ENCODE measurements at regions not wholly inside any gene's neighbourhood (a gene's known extent, or its start where the extent isn't known, plus 50 kb on each side); places are given as distances from the start of the nearest gene placed in this dataset.

DNA sequence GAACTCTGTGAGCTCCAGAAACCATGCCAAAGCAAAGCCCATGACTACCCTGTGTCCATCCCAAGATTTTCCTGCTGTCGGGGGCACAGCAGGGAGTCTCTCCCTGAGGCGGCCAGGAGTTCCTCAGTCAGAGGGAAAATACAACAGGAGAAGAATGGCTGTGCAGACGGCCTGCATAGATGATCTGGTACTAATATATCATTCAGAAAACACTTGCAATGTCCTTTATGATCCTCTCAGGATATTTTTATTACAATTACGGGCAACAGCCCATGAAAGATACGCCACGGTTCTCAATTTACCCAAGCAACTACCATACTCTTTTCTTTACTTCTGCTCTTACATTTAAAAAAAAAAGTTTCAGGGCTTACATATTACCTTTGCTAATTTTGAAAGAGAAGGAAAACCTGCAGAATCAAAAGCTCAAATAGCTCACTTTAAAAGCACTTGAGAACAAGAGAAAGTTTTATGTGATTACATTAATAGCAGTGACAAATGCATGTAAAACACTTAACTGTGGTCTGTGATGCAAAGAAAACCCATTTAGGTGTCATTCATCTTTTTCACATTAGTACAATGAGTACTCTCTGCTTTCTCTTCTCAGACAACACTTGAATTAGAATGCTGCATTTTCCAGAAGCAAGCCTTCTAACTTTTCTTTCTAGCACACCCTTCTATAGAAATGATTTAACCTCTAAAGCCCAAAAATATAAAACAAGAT is 460.8 kb downstream of the KLF5 start:
- H3K27ac ChIP-seq = no peak overlapping the region
- no peak overlapping the region for H3K4me3 ChIP-seq
- no peaks in the 10 kb centered on the region for H3K79me2 ChIP-seq
- no peaks in the 10 kb centered on the region for H3K36me3 ChIP-seq (replicated peaks; ENCODE audit: insufficient read depth, low read depth)
- WGBS (ENCODE audit: low lambda C conversion rate, missing lambda C conversion rate) = 75% methylated on average over 6 of the region's 6 CpGs
- H3K9me3 ChIP-seq (ENCODE audit: low read depth) = no peaks in the 10 kb centered on the region
- H3K4me2 ChIP-seq = no peak overlapping the region
- no peak for DNase-seq (ENCODE audit: low spot score)
- no peaks in the 10 kb centered on the region for H3K9me2 ChIP-seq (replicated peaks; ENCODE audit: insufficient read depth)
- TF ChIP-seq EZH2phosphoT487 (IDR thresholded peaks at IDR 0.05; ENCODE audit: low read depth, severe bottlenecking, unreplicated experiment) = no peak
- TF ChIP-seq EZH2 (IDR thresholded peaks at IDR 0.05; ENCODE audit: borderline replicate concordance) = no peak
- TF ChIP-seq, protein P1, sequence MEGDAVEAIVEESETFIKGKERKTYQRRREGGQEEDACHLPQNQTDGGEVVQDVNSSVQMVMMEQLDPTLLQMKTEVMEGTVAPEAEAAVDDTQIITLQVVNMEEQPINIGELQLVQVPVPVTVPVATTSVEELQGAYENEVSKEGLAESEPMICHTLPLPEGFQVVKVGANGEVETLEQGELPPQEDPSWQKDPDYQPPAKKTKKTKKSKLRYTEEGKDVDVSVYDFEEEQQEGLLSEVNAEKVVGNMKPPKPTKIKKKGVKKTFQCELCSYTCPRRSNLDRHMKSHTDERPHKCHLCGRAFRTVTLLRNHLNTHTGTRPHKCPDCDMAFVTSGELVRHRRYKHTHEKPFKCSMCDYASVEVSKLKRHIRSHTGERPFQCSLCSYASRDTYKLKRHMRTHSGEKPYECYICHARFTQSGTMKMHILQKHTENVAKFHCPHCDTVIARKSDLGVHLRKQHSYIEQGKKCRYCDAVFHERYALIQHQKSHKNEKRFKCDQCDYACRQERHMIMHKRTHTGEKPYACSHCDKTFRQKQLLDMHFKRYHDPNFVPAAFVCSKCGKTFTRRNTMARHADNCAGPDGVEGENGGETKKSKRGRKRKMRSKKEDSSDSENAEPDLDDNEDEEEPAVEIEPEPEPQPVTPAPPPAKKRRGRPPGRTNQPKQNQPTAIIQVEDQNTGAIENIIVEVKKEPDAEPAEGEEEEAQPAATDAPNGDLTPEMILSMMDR (IDR thresholded peaks at IDR 0.05; ENCODE audit: poor library complexity) = no peak
- H2AFZ ChIP-seq = no peak overlapping the region
- H3K4me1 ChIP-seq (ENCODE audit: insufficient read depth) = peaks cover 4% of the 10 kb centered on the region
- H3K27me3 ChIP-seq = no peaks in the 10 kb centered on the region
- H4K20me1 ChIP-seq (ENCODE audit: insufficient read depth, poor library complexity, severe bottlenecking) = no peaks in the 10 kb centered on the region

DNA sequence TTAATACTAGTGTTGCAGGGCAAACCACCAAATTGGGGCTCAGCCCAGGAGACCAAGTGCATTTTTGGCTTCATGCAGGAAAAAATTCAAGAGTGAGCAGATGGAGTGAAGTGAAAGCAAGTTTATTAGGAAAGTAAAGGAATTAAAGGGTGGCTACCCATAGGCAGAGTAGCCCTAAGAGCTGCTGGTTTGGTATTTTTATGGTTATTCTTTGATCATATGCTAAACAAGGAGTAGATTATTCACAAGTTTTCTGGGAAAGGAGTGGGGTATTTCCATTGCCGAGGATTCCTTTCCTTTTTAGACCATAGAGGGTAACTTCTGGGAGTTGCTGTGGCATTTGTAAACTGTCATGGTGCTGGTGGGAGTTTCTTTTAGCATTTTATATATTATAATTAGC is 459.0 kb downstream of the KLF5 start:
- Histone ChIP-seq H3K4me1 (ENCODE audit: insufficient read depth) (peaks cover 4% of the 10 kb centered on the region), H3K36me3 (replicated peaks; ENCODE audit: insufficient read depth, low read depth) (no peaks in the 10 kb centered on the region), H3K9me2 (replicated peaks; ENCODE audit: insufficient read depth) (no peaks in the 10 kb centered on the region), H3K27me3 (no peaks in the 10 kb centered on the region), H2AFZ (no peak overlapping the region), H3K4me3 (no peak overlapping the region), H4K20me1 (ENCODE audit: insufficient read depth, poor library complexity, severe bottlenecking) (no peaks in the 10 kb centered on the region), H3K4me2 (no peak overlapping the region), H3K9me3 (ENCODE audit: low read depth) (no peaks in the 10 kb centered on the region), H3K27ac (no peak overlapping the region), H3K79me2 (no peaks in the 10 kb centered on the region)
- TF ChIP-seq, protein P1 (IDR thresholded peaks at IDR 0.05; ENCODE audit: poor library complexity) = no peak
- TF ChIP-seq EZH2phosphoT487 (IDR thresholded peaks at IDR 0.05; ENCODE audit: low read depth, severe bottlenecking, unreplicated experiment) (no peak), EZH2 (IDR thresholded peaks at IDR 0.05; ENCODE audit: borderline replicate concordance) (no peak)
- DNase-seq (ENCODE audit: low spot score) = no peak
- 84% methylated on average over 1 of the region's 1 CpG for WGBS (ENCODE audit: low lambda C conversion rate, missing lambda C conversion rate)

DNA sequence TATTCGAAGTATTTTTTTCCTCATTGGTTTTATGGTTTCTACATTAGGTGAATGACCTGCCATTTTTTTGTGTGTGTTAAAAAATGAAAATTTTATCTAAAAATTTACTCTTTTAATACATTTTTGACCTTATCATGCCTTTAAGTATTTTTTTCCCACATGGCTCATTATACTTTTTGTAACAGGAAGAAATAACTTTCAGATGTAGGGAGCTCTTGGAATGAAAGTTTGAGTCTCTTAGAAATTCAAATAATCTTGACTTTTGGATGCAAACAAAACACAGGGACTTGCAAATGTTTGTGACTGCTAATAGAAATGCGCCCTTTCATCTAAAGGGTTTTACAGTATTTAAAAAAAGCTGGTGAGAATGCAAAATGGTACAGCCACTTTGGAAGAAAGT is 457.9 kb downstream of the KLF5 start:
- H3K27ac ChIP-seq = no peak overlapping the region
- no peaks in the 10 kb centered on the region for H3K36me3 ChIP-seq (replicated peaks; ENCODE audit: insufficient read depth, low read depth)
- TF ChIP-seq EZH2 (IDR thresholded peaks at IDR 0.05; ENCODE audit: borderline replicate concordance) (no peak), EZH2phosphoT487 (IDR thresholded peaks at IDR 0.05; ENCODE audit: low read depth, severe bottlenecking, unreplicated experiment) (no peak)
- TF ChIP-seq, protein P1 (IDR thresholded peaks at IDR 0.05; ENCODE audit: poor library complexity) = no peak
- H2AFZ ChIP-seq = no peak overlapping the region
- no peaks in the 10 kb centered on the region for H3K27me3 ChIP-seq
- H3K4me3 ChIP-seq = no peak overlapping the region
- peaks cover 4% of the 10 kb centered on the region for H3K4me1 ChIP-seq (ENCODE audit: insufficient read depth)
- DNase-seq (ENCODE audit: low spot score) = no peak
- no peaks in the 10 kb centered on the region for H4K20me1 ChIP-seq (ENCODE audit: insufficient read depth, poor library complexity, severe bottlenecking)
- no peaks in the 10 kb centered on the region for H3K79me2 ChIP-seq
- no peak overlapping the region for H3K4me2 ChIP-seq
- no peaks in the 10 kb centered on the region for H3K9me2 ChIP-seq (replicated peaks; ENCODE audit: insufficient read depth)
- H3K9me3 ChIP-seq (ENCODE audit: low read depth) = no peaks in the 10 kb centered on the region
- 94% methylated on average over 2 of the region's 2 CpGs for WGBS (ENCODE audit: low lambda C conversion rate, missing lambda C conversion rate)

All from hepatocyte (in vitro differentiated cells).